Liver (tissue), 8 donors: ENCODE measurements at regions not wholly inside any gene's neighbourhood (a gene's known extent, or its start where the extent isn't known, plus 50 kb on each side); places are given as distances from the start of the nearest gene placed in this dataset.

Experiments
- DNase-seq: peaks from one replicate; pipeline ENCODE4 v3.0.0-alpha.2; 2017; ENCODE audit warnings: low spot score
- H3K27ac ChIP-seq, 2 donors: one replicate each; pipeline ENCODE4 v1.7.0; 2013; ENCODE audit warnings: inconsistent platforms in 2 of 2, low read length in 2 of 2, control low read depth in 1 of 2, low read depth in 1 of 2, mild to moderate bottlenecking in 1 of 2
- H3K27me3 ChIP-seq, 4 donors: one replicate each; pipeline versions ENCODE4 v1.6.1 to v1.7.0; 2013; ENCODE audit warnings: low read length in 3 of 4, inconsistent platforms in 1 of 4, mild to moderate bottlenecking in 1 of 4, moderate library complexity in 1 of 4; ENCODE audit not compliant: control insufficient read depth in 4 of 4, insufficient read depth in 4 of 4
- H3K36me3 ChIP-seq, 4 donors: one replicate each; pipeline versions ENCODE4 v1.6.1 to v1.7.0; 2013; ENCODE audit warnings: low read length in 3 of 4, mild to moderate bottlenecking in 3 of 4, low read depth in 1 of 4, moderate library complexity in 1 of 4; ENCODE audit not compliant: control insufficient read depth in 4 of 4, insufficient read depth in 3 of 4
- H3K4me1 ChIP-seq, 4 donors: one replicate each; pipeline versions ENCODE4 v1.6.1 to v1.7.0; 2013; ENCODE audit warnings: low read length in 3 of 4, mild to moderate bottlenecking in 3 of 4, moderate library complexity in 1 of 4; ENCODE audit not compliant: control insufficient read depth in 4 of 4, insufficient read depth in 4 of 4
- H3K4me3 ChIP-seq, 3 donors: one replicate each; pipeline versions ENCODE4 v1.6.1 to v1.7.0; 2013; ENCODE audit warnings: low read length in 3 of 3, control low read depth in 1 of 3, low read depth in 1 of 3, mild to moderate bottlenecking in 1 of 3
- H3K9ac ChIP-seq, 2 donors: one replicate each; pipeline ENCODE4 v1.7.0; 2013; ENCODE audit warnings: low read length in 2 of 2, mild to moderate bottlenecking in 2 of 2, moderate library complexity in 2 of 2, control low read depth in 1 of 2, low read depth in 1 of 2
- H3K9me3 ChIP-seq, 4 donors: one replicate each; pipeline versions ENCODE4 v1.6.1 to v1.7.0; 2013; ENCODE audit warnings: low read length in 3 of 4; ENCODE audit not compliant: control insufficient read depth in 4 of 4
- ATF3 ChIP-seq: IDR thresholded peaks from 2 replicates; pipeline ENCODE4 v1.6.1; 2016; ENCODE audit warnings: antibody characterized with exemption
- CTCF ChIP-seq: fragments of 150-350 bp; IDR thresholded peaks from 2 replicates; pipeline ENCODE4 v1.5.1; 2017; ENCODE audit warnings: improper control_type of control experiment, low read depth, low read length; ENCODE audit not compliant: missing input control
- EGR1 ChIP-seq, 2 donors: IDR thresholded peaks; 2 replicates each; pipeline ENCODE4 v1.6.1; 2016 to 2018; ENCODE audit warnings: antibody characterized with exemption in 2 of 2, low read depth in 2 of 2
- FOXA1 ChIP-seq: IDR thresholded peaks from 2 replicates; pipeline ENCODE4 v1.6.1; 2016; ENCODE audit warnings: antibody characterized with exemption
- FOXA2 ChIP-seq: IDR thresholded peaks from 2 replicates; pipeline ENCODE4 v1.6.1; 2016; ENCODE audit warnings: antibody characterized with exemption
- GABPA ChIP-seq, 2 donors: IDR thresholded peaks in 1 of 2; conservative IDR thresholded peaks in 1 of 2; 2 replicates each; pipeline ENCODE4 v1.6.1; 2016; ENCODE audit warnings: antibody characterized with exemption in 2 of 2, mild to moderate bottlenecking in 1 of 2, moderate library complexity in 1 of 2
- HNF4A ChIP-seq, 2 donors: conservative IDR thresholded peaks; 2 replicates each; pipeline ENCODE4 v1.6.1; 2016; ENCODE audit warnings: antibody characterized with exemption in 2 of 2, mild to moderate bottlenecking in 2 of 2
- JUND ChIP-seq, 2 donors: IDR thresholded peaks; 2 replicates each; pipeline ENCODE4 v1.6.1; 2016; ENCODE audit warnings: antibody characterized with exemption in 2 of 2
- MAX ChIP-seq: IDR thresholded peaks from 2 replicates; pipeline ENCODE4 v1.6.1; 2016; ENCODE audit warnings: antibody characterized with exemption
- NR2F2 ChIP-seq: IDR thresholded peaks from 2 replicates; pipeline ENCODE4 v1.6.1; 2016; ENCODE audit warnings: antibody characterized with exemption
- RAD21 ChIP-seq, 2 donors: IDR thresholded peaks; 2 replicates each; pipeline ENCODE4 v1.6.1; 2016; ENCODE audit warnings: antibody characterized with exemption in 2 of 2, mild to moderate bottlenecking in 2 of 2
- REST ChIP-seq: IDR thresholded peaks from 2 replicates; pipeline ENCODE4 v1.6.1; 2016; ENCODE audit warnings: antibody characterized with exemption, mild to moderate bottlenecking
- RXRA ChIP-seq, 2 donors: IDR thresholded peaks; 2 replicates each; pipeline ENCODE4 v1.6.1; 2017 to 2018; ENCODE audit warnings: antibody characterized with exemption in 2 of 2, mild to moderate bottlenecking in 1 of 2
- SP1 ChIP-seq: IDR thresholded peaks from 2 replicates; pipeline ENCODE4 v1.6.1; 2018; ENCODE audit warnings: antibody characterized with exemption, mild to moderate bottlenecking
- TAF1 ChIP-seq: conservative IDR thresholded peaks from 2 replicates; pipeline ENCODE4 v1.6.1; 2016; ENCODE audit warnings: antibody characterized with exemption, mild to moderate bottlenecking
- YY1 ChIP-seq: IDR thresholded peaks from 2 replicates; pipeline ENCODE4 v1.6.1; 2016; ENCODE audit warnings: antibody characterized with exemption, mild to moderate bottlenecking
- ZBTB33 ChIP-seq: IDR thresholded peaks from 2 replicates; pipeline ENCODE4 v1.6.1; 2016; ENCODE audit warnings: antibody characterized with exemption
- WGBS: extraction: QIAGEN DNeasy Blood & Tissue Kit; methylation state at CpG from one replicate; pipeline ENCODE4 v1.1.7; 2013; 5-methylcytosine and 5-hydroxymethylcytosine counted together
- donor health status: healthy.
- donor health status: healthy.
- donor health status: healthy.
- donor health status: healthy.
- donor health status: healthy.

GRCh38 chr5:141742866-141743851, 61.1 kb upstream of the ARAP3 start:
- peak; percentile 44 for DNase-seq
- no peaks in the 10 kb centered on the region for H3K9me3 ChIP-seq
- 27% methylated on average over 18 of the region's 18 CpGs for WGBS
- no peak overlapping the region for H3K27ac ChIP-seq
- H3K4me1 ChIP-seq: no peaks in the 10 kb centered on the region
- H3K9ac ChIP-seq: no peak overlapping the region
- H3K36me3 ChIP-seq: no peaks in the 10 kb centered on the region
- TF ChIP-seq REST (peak; percentile 98), RXRA (IDR thresholded peaks at IDR 0.05) (no peak)
- no peaks in the 10 kb centered on the region for H3K27me3 ChIP-seq
- no peak overlapping the region for H3K4me3 ChIP-seq

- H3K4me3 ChIP-seq: no peak overlapping the region
- H3K4me1 ChIP-seq: no peaks in the 10 kb centered on the region
- no peaks in the 10 kb centered on the region for H3K27me3 ChIP-seq
- no peaks in the 10 kb centered on the region for H3K36me3 ChIP-seq
- no peak overlapping the region for H3K9ac ChIP-seq
- WGBS: 76% methylated on average over 1 of the region's 1 CpG
- TF ChIP-seq NR2F2 (no peak), REST (no peak), YY1 (no peak), EGR1 (IDR thresholded peaks at IDR 0.05; ENCODE audit: low read depth in 2 of 2) (no peak), RAD21 (IDR thresholded peaks at IDR 0.05) (no peak), FOXA1 (no peak), ZBTB33 (no peak), ATF3 (no peak), HNF4A (conservative IDR thresholded peaks at IDR 0.05) (no peak), JUND (IDR thresholded peaks at IDR 0.05) (no peak), CTCF (no peak), FOXA2 (no peak), RXRA (IDR thresholded peaks at IDR 0.05) (no peak), TAF1 (no peak), MAX (no peak), GABPA (IDR thresholded peaks at IDR 0.05 in 1 of 2, conservative IDR thresholded peaks at IDR 0.05 in 1 of 2) (no peak), SP1 (no peak)
- DNase-seq: no peak
- no peak overlapping the region for H3K27ac ChIP-seq
- H3K9me3 ChIP-seq: no peaks in the 10 kb centered on the region
These were observed 60.1 kb upstream of the ARAP3 start for GRCh38 chr5:141742144-141742543.
